HK-2 (cell line): ENCODE measurements at regions not wholly inside any gene's neighbourhood (a gene's known extent, or its start where the extent isn't known, plus 50 kb on each side); places are given as distances from the start of the nearest gene placed in this dataset.

Experiments
- DNase-seq: peaks from one replicate; pipeline ENCODE4 v3.0.0-alpha.2; 2018; ENCODE audit not compliant: unreplicated experiment

GRCh38 chr1:68378296-68379084 is 71.3 kb downstream of the RPE65 start:
- no peak for DNase-seq

GRCh38 chr1:68377098-68377497 is 72.7 kb downstream of the RPE65 start:
- no peak for DNase-seq

- no peak for DNase-seq
Observed at GRCh38 chr1:68376441-68376840, 73.3 kb downstream of the RPE65 start.

- no peak for DNase-seq
Observed at GRCh38 chr1:68375919-68376318, 73.8 kb downstream of the RPE65 start.

- DNase-seq = no peak
Observed at GRCh38 chr1:68373173-68373572, 76.6 kb downstream of the RPE65 start.

- no peak for DNase-seq
Observed at GRCh38 chr1:68372487-68372886, 77.3 kb downstream of the RPE65 start.

- DNase-seq = no peak
Observed at GRCh38 chr1:68370101-68370915, 79.4 kb downstream of the RPE65 start.

GRCh38 chr1:68366572-68366971 is 83.2 kb downstream of the RPE65 start:
- DNase-seq = no peak

GRCh38 chr1:68365709-68366382 is 83.9 kb downstream of the RPE65 start:
- no peak for DNase-seq

GRCh38 chr1:68363339-68363738 is 86.4 kb downstream of the RPE65 start:
- no peak for DNase-seq

- DNase-seq = no peak
Observed at GRCh38 chr1:68361346-68361910, 88.3 kb downstream of the RPE65 start.

GRCh38 chr1:68359045-68359444 is 90.7 kb downstream of the RPE65 start:
- DNase-seq = no peak

GRCh38 chr1:68358439-68358838 is 91.3 kb downstream of the RPE65 start:
- no peak for DNase-seq

- no peak for DNase-seq
Observed at GRCh38 chr1:68355614-68356013, 94.1 kb downstream of the RPE65 start.

GRCh38 chr1:68352202-68352601 is 97.6 kb downstream of the RPE65 start:
- no peak for DNase-seq

GRCh38 chr1:68347415-68347814 is 102.3 kb downstream of the RPE65 start:
- no peak for DNase-seq

- DNase-seq = no peak
Observed at GRCh38 chr1:68346188-68346808, 103.5 kb downstream of the RPE65 start.

GRCh38 chr1:68344208-68344607 is 105.5 kb downstream of the RPE65 start:
- no peak for DNase-seq

- DNase-seq = no peak
Observed at GRCh38 chr1:68340951-68341350, 108.6 kb upstream of the WLS start.

GRCh38 chr1:68339505-68339904 is 107.2 kb upstream of the WLS start:
- DNase-seq = no peak

- DNase-seq = no peak
Observed at GRCh38 chr1:68338081-68338480, 105.8 kb upstream of the WLS start.

- DNase-seq = no peak
Observed at GRCh38 chr1:68332041-68332440, 99.7 kb upstream of the WLS start.
